GM12878 (cell line): ENCODE measurements at regions not wholly inside any gene's neighbourhood (a gene's known extent, or its start where the extent isn't known, plus 50 kb on each side); places are given as distances from the start of the nearest gene placed in this dataset.

Source experiments
- ATAC-seq: fragments of 200-7000 bp; cut with Tn5 transposase; 3 replicates; pipeline ENCODE4 v1.9.1; 2020; ENCODE audit warnings: mild to moderate bottlenecking, moderate library complexity
- BruUV-seq: library from RNA; stranded (reverse); fragments of 400-500 nt; replicated peaks from 2 replicates; lab custom pipeline; 2021; lab: Mats Ljungman, UMichigan
- CTCF ChIA-PET: fragments of 300-600 bp; sonication (Branson Sonifier 250); formaldehyde crosslinking; extraction: SDS; loops from one replicate; lab custom pipeline; 2021; ENCODE audit warnings: inconsistent platforms; lab: Yijun Ruan, JAX
- POLR2A ChIA-PET: fragments of 350-600 bp; formaldehyde crosslinking; extraction: SDS; loops from one replicate; lab custom pipeline; 2021; ENCODE audit warnings: inconsistent platforms; lab: Charles Lee
- RAD21 ChIA-PET: fragments of 300-600 bp; sonication (Branson Sonifier 250); formaldehyde crosslinking; loops from one replicate; lab custom pipeline; 2023; ENCODE audit warnings: antibody characterized with exemption; ENCODE audit not compliant: unreplicated experiment; lab: Charles Lee
- SMC1A ChIA-PET: fragments of 300-600 bp; sonication (Branson Sonifier 250); formaldehyde crosslinking; loops from one replicate; lab custom pipeline; 2023; ENCODE audit not compliant: unreplicated experiment, uncharacterized antibody; lab: Charles Lee
- DNase-seq: peaks from one replicate; pipeline ENCODE4 v3.0.0-alpha.2; 2011; ENCODE audit warnings: low read depth, low spot score
- FAIRE-seq: peaks from 3 replicates; lab custom pipeline; 2011; peaks lifted over from hg19 to GRCh38; lab: Jason Lieb, UNC
- H2AFZ ChIP-seq: 2 replicates; pipeline ENCODE4 v1.6.0; 2011; ENCODE audit warnings: low read depth, low read length, control low read depth; ENCODE audit not compliant: control insufficient read depth
- H3K27ac ChIP-seq: 2 replicates; pipeline ENCODE4 v1.5.1; 2011; ENCODE audit warnings: control low read depth; ENCODE audit not compliant: control insufficient read depth, insufficient read depth
- H3K27me3 ChIP-seq, 2 experiments: replicated peaks in 1 of 2; 2 replicates each; pipeline versions ENCODE4 v1.6.0 to v1.6.1; 2011; ENCODE audit warnings: low read length in 1 of 2; ENCODE audit not compliant: control insufficient read depth in 2 of 2, insufficient read depth in 2 of 2
- H3K36me3 ChIP-seq, 2 experiments: 2 replicates each; pipeline ENCODE4 v1.5.1; 2011; ENCODE audit warnings: low read length in 1 of 2; ENCODE audit not compliant: control insufficient read depth in 2 of 2, insufficient read depth in 2 of 2
- H3K4me1 ChIP-seq: 2 replicates; pipeline ENCODE4 v1.6.1; 2011; ENCODE audit warnings: mild to moderate bottlenecking, low read length, moderate library complexity, mixed read lengths; ENCODE audit not compliant: control insufficient read depth, insufficient read depth
- H3K4me2 ChIP-seq: 2 replicates; pipeline ENCODE4 v1.6.0; 2011; ENCODE audit warnings: control low read depth; ENCODE audit not compliant: control insufficient read depth, insufficient read depth
- H3K4me3 ChIP-seq: fragments of 200-600 bp; sonication (generic); 2 replicates; pipeline ENCODE4 v1.5.1; 2016
- H3K79me2 ChIP-seq: 2 replicates; pipeline ENCODE4 v1.6.0; 2011; ENCODE audit warnings: low read length; ENCODE audit not compliant: control insufficient read depth, insufficient read depth
- H3K9ac ChIP-seq: 2 replicates; pipeline ENCODE4 v1.8.0; 2011; ENCODE audit warnings: low read length, control low read depth, mixed read lengths; ENCODE audit not compliant: control insufficient read depth, insufficient read depth
- H3K9me3 ChIP-seq: replicated peaks from 3 replicates; pipeline ENCODE4 v1.5.1; 2011; ENCODE audit warnings: mild to moderate bottlenecking, low read length; ENCODE audit not compliant: control insufficient read depth, insufficient read depth
- H4K20me1 ChIP-seq: 2 replicates; pipeline ENCODE4 v1.6.0; 2011; ENCODE audit not compliant: control insufficient read depth, insufficient read depth
- ATF3 ChIP-seq: IDR thresholded peaks from 2 replicates; pipeline ENCODE4 v1.6.1; 2011; ENCODE audit warnings: low read depth, mild to moderate bottlenecking, low read length, moderate library complexity, borderline replicate concordance; ENCODE audit errors: extremely low read depth
- ATF7 ChIP-seq: fragments of 450-650 bp; IDR thresholded peaks from 2 replicates; pipeline ENCODE4 v1.6.1; 2016; ENCODE audit warnings: low read depth, mild to moderate bottlenecking
- BRCA1 ChIP-seq: IDR thresholded peaks from 2 replicates; pipeline ENCODE4 v1.6.1; 2011; ENCODE audit warnings: low read depth, low read length, improper control_type of control experiment
- ESRRA ChIP-seq: IDR thresholded peaks from 2 replicates; pipeline ENCODE4 v1.6.1; 2012; ENCODE audit warnings: mild to moderate bottlenecking, low read length, improper control_type of control experiment
- FOS ChIP-seq: IDR thresholded peaks from 3 replicates; pipeline ENCODE4 v1.6.1; 2011; ENCODE audit warnings: borderline replicate concordance; ENCODE audit not compliant: insufficient read length; ENCODE audit errors: extremely low read depth
- GABPA ChIP-seq: IDR thresholded peaks from 2 replicates; pipeline ENCODE4 v1.6.1; 2014; ENCODE audit warnings: antibody characterized with exemption, low read depth, mild to moderate bottlenecking, inconsistent platforms
- IKZF1 ChIP-seq: fragments of 450-650 bp; conservative IDR thresholded peaks from 2 replicates; pipeline ENCODE4 v1.6.1; 2017; ENCODE audit warnings: antibody characterized with exemption, mild to moderate bottlenecking
- LARP7 ChIP-seq: fragments of 450-650 bp; IDR thresholded peaks from 2 replicates; pipeline ENCODE4 v1.6.1; 2017; ENCODE audit warnings: mild to moderate bottlenecking
- NRF1 ChIP-seq: conservative IDR thresholded peaks from 2 replicates; pipeline ENCODE4 v1.6.1; 2011; ENCODE audit warnings: mild to moderate bottlenecking, low read depth, low read length, improper control_type of control experiment
- RAD21 ChIP-seq: IDR thresholded peaks from 2 replicates; pipeline ENCODE4 v1.6.1; 2011; ENCODE audit warnings: mild to moderate bottlenecking, low read depth, low read length, moderate library complexity; ENCODE audit not compliant: insufficient read depth
- SREBF1 ChIP-seq: IDR thresholded peaks from 2 replicates; pipeline ENCODE4 v1.6.1; 2012; ENCODE audit warnings: mild to moderate bottlenecking, low read length
- WRNIP1 ChIP-seq: IDR thresholded peaks from 2 replicates; pipeline ENCODE4 v1.6.1; 2011; ENCODE audit warnings: low read depth, low read length, improper control_type of control experiment, borderline replicate concordance
- ZNF274 ChIP-seq: IDR thresholded peaks from one replicate; pipeline ENCODE4 v1.8.0; 2011; ENCODE audit not compliant: insufficient read length, insufficient read depth
- ZNF687 ChIP-seq: fragments of 450-650 bp; IDR thresholded peaks from 2 replicates; pipeline ENCODE4 v1.6.1; 2017; ENCODE audit warnings: mild to moderate bottlenecking, moderate library complexity
- WGBS: methylation state at CpG from one replicate; pipeline ENCODE4 v1.1.6; 2016; ENCODE audit warnings: low lambda C conversion rate; ENCODE audit not compliant: insufficient replicate concordance, insufficient coverage; ENCODE audit errors: missing lambda C conversion rate; 5-methylcytosine and 5-hydroxymethylcytosine counted together
- in situ Hi-C: fragments of 300-500 bp; cut with MboI; formaldehyde crosslinking; loops from 9 replicates; pipeline ENCODE4 v1.14.3; 2018; ENCODE audit warnings: mixed read lengths
- intact Hi-C: fragments of 100-400 bp; cut with micrococcal nuclease; formaldehyde crosslinking; loops from one replicate; pipeline ENCODE4 v1.14.2; 2022; ENCODE audit not compliant: unreplicated experiment
- TF ChIP-seq, protein P1 (sequence below): fragments of 450-650 bp; IDR thresholded peaks from 2 replicates; pipeline ENCODE4 v1.6.1; 2017; ENCODE audit warnings: low read depth, mild to moderate bottlenecking, moderate library complexity

DNA sequence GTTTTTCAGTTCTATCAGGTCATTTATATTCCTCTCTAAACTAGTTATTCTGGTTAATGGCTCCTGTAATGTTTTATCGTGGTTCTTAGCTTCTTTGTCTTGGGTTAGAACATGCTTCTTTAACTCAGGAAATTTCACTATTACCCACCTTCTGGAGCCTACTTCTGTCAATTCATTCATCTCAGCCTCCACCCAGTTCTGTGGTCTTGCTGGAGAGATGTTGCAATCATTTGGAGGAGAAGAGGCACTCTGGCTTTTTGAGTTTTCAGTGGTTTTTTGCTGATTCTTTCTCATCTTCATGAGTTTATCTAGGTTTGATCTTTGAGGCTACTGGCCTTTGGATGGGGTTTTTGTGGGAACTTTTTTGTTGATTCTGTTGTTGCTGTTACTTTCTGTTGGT, 213.0 kb downstream of the BRINP2 start (continued):
- TF ChIP-seq NRF1 = no peak
- no peak for TF ChIP-seq GABPA
- TF ChIP-seq ATF3 = no peak
- no peak for TF ChIP-seq ZNF687

DNA sequence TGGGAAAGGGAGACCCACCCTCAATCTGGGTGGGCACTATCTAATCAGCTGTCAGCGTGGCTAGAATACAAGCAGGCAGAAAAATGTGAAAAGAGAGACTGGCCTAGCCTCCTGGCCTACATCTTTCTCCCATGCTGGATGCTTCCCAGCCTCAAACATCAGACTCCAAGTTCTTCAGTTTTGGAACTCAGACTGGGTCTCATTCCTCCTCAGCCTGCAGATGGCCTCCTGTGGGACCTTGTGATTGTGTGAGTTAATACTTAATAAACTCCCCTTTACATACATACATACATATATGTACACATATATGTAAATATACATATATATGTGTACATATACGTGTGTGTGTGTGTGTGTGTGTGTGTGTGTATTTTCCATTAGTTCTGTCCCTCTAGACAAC, 207.1 kb downstream of the BRINP2 start:
- ChIA-PET SMC1A (no interaction called here), RAD21 (no interaction called here), CTCF (no interaction called here), POLR2A (no interaction called here)
- Histone ChIP-seq H3K4me2 (no peak overlapping the region), H3K27me3 (no peaks in the 10 kb centered on the region), H3K27ac (no peak overlapping the region), H3K9me3 (no peaks in the 10 kb centered on the region), H3K4me1 (no peaks in the 10 kb centered on the region), H2AFZ (no peak overlapping the region), H3K9ac (no peak overlapping the region), H3K79me2 (no peaks in the 10 kb centered on the region), H4K20me1 (no peaks in the 10 kb centered on the region), H3K4me3 (no peak overlapping the region), H3K36me3 (no peaks in the 10 kb centered on the region)
- FAIRE-seq = no peak
- ATAC-seq = no peak
- WGBS = 0% methylated on average over 2 of the region's 2 CpGs
- intact Hi-C loops = no loop called here
- BruUV-seq = no TSS peak
- in situ Hi-C loops = no loop called here
- DNase-seq = no peak
- TF ChIP-seq ATF7 (no peak), SREBF1 (no peak), WRNIP1 (no peak), FOS (no peak), RAD21 (no peak), BRCA1 (no peak), ZNF274 (no peak), LARP7 (no peak), IKZF1 (no peak), ESRRA (no peak)
- TF ChIP-seq, protein P1, sequence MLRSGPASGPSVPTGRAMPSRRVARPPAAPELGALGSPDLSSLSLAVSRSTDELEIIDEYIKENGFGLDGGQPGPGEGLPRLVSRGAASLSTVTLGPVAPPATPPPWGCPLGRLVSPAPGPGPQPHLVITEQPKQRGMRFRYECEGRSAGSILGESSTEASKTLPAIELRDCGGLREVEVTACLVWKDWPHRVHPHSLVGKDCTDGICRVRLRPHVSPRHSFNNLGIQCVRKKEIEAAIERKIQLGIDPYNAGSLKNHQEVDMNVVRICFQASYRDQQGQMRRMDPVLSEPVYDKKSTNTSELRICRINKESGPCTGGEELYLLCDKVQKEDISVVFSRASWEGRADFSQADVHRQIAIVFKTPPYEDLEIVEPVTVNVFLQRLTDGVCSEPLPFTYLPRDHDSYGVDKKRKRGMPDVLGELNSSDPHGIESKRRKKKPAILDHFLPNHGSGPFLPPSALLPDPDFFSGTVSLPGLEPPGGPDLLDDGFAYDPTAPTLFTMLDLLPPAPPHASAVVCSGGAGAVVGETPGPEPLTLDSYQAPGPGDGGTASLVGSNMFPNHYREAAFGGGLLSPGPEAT = no peak
